RKO (cell line): ENCODE measurements at regions not wholly inside any gene's neighbourhood (a gene's known extent, or its start where the extent isn't known, plus 50 kb on each side); places are given as distances from the start of the nearest gene placed in this dataset.

Source experiments
- DNase-seq: peaks from one replicate; pipeline ENCODE4 v3.0.0-alpha.2; 2016; ENCODE audit warnings: low spot score

- no peak for DNase-seq
Observed at GRCh38 chr7:38086857-38087256, 91.2 kb upstream of the STARD3NL start.

DNA sequence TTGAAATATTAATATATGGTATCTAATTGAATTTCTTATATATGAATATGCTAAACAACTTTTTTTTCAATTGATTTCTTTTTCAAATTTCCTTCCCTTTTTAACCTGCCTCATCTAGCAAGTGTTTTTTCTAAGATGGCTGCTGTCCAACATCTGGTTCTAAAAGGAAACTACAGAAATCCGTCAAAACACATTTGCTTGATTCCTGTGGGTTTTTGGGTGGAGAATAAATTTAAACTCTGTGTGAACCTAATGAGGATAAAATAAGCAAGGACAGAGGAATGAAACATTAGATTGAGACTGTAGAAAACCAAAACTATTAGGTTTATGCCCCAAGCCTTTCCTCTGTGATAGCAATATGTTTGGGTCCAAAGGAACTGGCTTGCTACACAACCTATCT is 75.5 kb upstream of the STARD3NL start:
- DNase-seq, result no peak

GRCh38 chr7:38105874-38106483 is 72.1 kb upstream of the STARD3NL start:
- DNase-seq, result peak; percentile 75

- peak; percentile 45 for DNase-seq
Observed at GRCh38 chr7:38107486-38107893, 70.6 kb upstream of the STARD3NL start.

- DNase-seq, result no peak
Observed at GRCh38 chr7:38112075-38112474, 66.0 kb upstream of the STARD3NL start.

DNA sequence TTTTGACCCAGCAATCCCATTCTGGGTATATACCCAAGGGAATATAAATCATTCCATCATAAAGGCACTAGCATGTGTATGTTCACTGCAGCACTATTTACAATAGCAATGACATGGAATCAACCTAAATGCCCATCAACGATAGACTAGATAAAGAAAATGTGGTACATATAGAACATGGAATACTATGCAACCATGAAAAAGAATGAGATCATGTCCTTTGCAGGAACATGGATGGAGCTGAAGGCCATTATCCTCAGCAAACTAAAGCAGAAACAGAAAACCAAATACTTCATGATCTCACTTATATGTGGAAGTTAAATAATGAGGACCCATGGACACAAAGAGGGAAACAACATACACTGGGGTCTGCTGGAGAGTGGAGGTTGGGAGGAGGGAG is 58.0 kb upstream of the STARD3NL start:
- no peak for DNase-seq

DNA sequence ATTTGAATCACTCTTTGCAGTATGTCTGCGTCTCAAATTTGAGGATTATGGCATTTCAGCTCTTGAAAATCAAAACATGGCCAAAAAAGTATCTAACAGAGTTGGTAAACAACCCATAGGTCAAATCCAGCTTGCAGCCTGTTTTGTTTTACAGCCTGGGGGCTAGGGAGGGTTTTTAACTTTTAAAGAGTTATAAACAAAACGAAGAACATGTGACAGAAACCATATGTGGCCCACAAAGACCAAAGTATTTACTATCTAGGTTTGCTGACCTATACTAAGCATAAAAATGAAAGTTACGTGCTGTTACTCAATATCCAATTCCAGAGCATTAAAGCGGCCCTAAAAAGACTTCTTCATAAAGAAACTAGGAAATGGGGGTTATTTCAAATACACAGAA is 55.5 kb upstream of the STARD3NL start:
- DNase-seq, result no peak

DNA sequence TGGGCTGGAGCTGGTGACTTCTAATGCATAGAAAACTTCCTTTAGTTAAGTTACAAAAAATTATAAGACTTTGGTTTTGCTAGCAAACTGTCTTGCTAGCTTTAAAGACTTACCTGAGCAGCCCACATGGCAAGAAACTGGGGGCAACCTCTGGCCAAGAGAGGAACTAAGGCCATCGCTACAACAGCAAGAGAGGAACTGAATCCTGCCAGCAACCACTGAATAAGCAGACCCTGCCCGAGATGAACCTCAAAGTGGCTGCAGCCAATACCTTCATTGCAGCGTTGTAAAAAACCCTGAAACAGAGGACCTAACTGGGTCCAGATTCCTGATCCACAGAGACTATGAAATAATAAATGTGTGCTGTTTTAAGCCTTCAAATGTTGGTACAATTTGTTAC is 54.6 kb upstream of the STARD3NL start:
- DNase-seq, result no peak

DNA sequence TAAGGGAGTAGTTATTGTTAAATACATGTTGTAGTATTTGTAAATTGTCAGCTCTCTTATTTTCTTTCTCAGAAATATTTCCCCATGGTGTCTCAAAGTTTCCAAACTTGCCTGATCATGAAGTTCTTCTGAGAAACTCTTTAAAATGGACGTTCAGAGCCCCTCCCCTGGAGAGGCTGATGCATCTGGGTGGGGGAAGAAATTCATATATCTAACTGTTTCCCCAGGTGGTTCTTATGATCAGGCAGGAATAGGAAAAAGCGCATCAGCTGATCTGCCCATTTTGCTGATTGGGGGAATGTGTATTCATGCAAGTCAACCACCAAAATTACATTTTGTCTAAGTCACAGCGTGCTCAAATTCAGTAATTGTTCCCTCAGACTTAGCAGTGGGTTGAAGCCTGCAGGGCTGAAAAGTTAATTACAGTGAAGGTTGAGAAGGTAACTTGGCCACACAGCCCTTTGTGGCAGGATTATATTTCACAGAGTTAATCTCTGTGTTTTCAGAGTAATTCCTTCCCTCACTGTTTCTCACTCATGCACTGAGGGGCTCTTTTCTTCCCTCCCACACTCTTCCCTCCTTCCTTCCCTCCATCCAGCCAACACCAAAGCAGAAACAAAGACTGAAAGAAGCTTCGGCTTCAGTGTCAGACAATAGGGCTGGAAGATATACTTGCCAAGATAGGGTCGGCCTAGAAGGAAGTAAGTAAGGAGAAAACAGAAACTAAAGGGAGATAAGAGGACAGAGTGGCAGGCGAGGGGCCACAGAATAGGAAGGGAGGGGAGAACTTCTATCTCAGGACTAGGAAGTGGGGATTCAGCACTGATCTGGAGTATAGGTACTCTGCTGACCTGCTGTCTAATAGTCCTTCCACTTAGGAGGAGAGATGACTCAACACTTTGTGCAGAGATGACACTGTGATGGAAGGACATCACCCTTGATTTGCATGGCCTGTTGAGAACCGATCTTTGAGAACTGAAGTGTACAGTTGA is 50.5 kb upstream of the STARD3NL start:
- no peak for DNase-seq
